ENCODE measurements at regions not wholly inside any gene's neighbourhood (a gene's known extent, or its start where the extent isn't known, plus 50 kb on each side); places are given as distances from the start of the nearest gene placed in this dataset.

- no peak for TF ChIP-seq ZC3H10 (CRISPR knock-in tag; IDR thresholded peaks at IDR 0.05)
- no peak for TF ChIP-seq ZFP3 (CRISPR knock-in tag; IDR thresholded peaks at IDR 0.05)
- TF ChIP-seq SNAI2 (CRISPR knock-in tag; IDR thresholded peaks at IDR 0.05): no peak
Measured at GRCh38 chr10:9685596-9685995, 1332.1 kb upstream of the CELF2 start.
